ENCODE measurements at regions not wholly inside any gene's neighbourhood (a gene's known extent, or its start where the extent isn't known, plus 50 kb on each side); places are given as distances from the start of the nearest gene placed in this dataset.

- DNase-seq: no peak
- intact Hi-C loops (cut with DNase I): no loop called here
- ATAC-seq (ENCODE audit: poor library complexity): no peak
Measured at GRCh38 chr14:71668186-71668912, 263.9 kb upstream of the RGS6 start.

DNA sequence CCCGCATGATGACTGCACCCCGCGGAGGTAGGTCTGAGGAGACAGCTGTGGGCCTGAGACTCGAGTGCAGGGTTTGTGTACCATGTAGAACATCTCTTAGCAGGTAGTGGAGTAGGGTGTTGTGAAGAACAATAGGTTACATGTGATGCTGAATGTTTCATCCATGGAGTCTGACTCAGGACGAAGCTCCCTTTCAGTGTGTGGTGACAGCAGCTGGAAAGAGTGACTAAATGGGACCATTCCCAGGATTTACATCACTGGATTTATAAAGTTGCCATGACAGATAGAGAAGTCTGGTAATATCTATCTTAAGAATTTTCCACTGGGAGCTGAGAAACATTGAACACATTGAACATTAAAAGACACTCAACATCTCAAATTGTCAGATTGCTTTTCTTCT, 259.6 kb upstream of the RGS6 start:
- no peak for ATAC-seq (ENCODE audit: poor library complexity)
- intact Hi-C loops (cut with DNase I): no loop called here
- no peak for DNase-seq

- ATAC-seq (ENCODE audit: poor library complexity): no peak
- intact Hi-C loops (cut with DNase I): no loop called here
Measured at GRCh38 chr14:71675126-71675899, 256.9 kb upstream of the RGS6 start.

DNA sequence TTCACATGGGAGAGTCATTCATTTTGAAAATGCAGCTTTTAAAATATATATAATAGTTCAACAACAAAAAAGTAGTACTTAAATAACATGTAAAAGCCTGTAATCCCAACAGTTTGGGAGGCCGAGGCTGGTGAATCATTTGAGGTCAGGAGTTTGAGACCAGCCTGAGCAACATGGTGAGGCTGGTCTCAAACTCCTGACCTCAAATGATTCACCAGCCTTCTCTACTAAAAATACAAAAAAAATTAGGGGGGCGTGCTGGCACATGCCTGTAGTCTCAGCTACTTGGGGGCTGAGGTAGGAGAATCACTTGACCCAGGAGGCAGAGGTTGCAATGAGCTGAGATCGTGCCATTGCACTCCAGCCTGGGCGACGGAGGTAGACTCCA, 256.3 kb upstream of the RGS6 start:
- intact Hi-C loops (cut with DNase I): no loop called here
- ATAC-seq (ENCODE audit: poor library complexity) (no peak), DNase-seq (no peak)

More at GRCh38 chr14:71675126-71675899, 256.9 kb upstream of the RGS6 start:
- no peak for DNase-seq

- no peak for DNase-seq
- no peak for ATAC-seq (ENCODE audit: poor library complexity)
- intact Hi-C loops (cut with DNase I): no loop called here
Measured at GRCh38 chr14:71680736-71681387, 251.4 kb upstream of the RGS6 start.

DNA sequence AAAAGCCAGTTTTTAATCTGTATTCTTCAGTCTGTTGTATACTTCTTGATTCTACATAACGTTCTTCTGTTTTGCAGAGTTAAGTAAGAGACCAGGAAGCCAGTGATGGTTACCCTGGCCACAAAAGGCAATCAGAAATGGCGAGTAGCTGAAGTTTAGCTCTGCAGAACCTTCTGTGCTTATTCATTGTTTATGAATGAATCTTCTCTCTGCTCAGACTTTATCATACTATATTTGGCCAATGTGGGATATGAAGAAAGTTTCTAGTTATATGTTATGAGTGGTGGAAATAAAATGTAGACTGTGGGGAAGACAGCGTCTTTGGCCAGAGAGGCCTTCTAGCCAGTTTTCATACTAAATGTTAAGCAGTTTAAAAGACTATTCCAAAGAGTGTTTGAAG, 249.9 kb upstream of the RGS6 start:
- intact Hi-C loops (cut with DNase I): no loop called here
- no peak for ATAC-seq (ENCODE audit: poor library complexity)
- no peak for DNase-seq

GRCh38 chr14:71684323-71684722, 247.9 kb upstream of the RGS6 start:
- no peak for DNase-seq

DNA sequence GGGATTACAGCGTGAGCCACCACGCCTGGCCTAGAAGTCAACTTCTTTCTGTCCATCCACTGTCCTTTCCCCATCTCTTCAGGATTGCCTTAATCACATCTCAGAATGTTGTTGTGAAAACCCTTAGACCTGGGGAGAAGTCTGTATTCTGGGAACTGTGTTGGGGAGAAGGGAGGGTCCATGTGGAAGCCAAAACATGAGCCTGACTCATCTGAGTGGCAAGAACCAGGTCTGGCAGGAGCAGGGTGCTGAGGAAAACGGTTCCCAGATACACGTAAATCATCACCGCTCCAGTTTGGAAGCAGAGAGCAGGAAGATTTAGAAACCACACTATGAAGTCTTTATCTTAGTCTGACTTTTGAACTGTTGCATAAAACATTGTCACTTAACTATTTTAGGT, 245.6 kb upstream of the RGS6 start:
- DNase-seq (no peak), ATAC-seq (ENCODE audit: poor library complexity) (no peak)
- intact Hi-C loops (cut with DNase I): no loop called here

More at GRCh38 chr14:71684323-71684722, 247.9 kb upstream of the RGS6 start:
- no peak for ATAC-seq (ENCODE audit: poor library complexity)
- intact Hi-C loops (cut with DNase I): no loop called here

GRCh38 chr14:71687166-71687831, 244.9 kb upstream of the RGS6 start:
- intact Hi-C loops (cut with DNase I): no loop called here
- no peak for ATAC-seq (ENCODE audit: poor library complexity)
- no peak for DNase-seq

DNA sequence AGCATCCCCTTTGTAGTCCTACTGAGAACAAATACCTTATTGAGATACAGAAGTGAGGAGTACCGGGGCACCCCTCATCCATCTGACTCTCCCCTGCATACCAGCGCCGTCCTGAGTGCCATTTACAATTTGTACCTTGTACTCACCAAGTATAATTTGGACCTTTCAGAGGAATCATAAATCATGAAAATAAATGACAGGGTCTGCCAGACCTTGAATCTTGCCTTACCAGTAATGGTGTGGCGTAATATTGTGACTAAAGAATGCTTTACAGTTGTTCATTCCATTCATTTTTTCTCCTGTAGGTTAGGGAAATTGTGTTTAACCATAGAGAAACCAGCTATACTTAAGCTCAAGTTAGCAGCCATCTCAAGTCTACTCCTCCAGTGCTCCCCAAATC, 243.7 kb upstream of the RGS6 start:
- intact Hi-C loops (cut with DNase I): no loop called here
- DNase-seq (no peak), ATAC-seq (ENCODE audit: poor library complexity) (no peak)

DNA sequence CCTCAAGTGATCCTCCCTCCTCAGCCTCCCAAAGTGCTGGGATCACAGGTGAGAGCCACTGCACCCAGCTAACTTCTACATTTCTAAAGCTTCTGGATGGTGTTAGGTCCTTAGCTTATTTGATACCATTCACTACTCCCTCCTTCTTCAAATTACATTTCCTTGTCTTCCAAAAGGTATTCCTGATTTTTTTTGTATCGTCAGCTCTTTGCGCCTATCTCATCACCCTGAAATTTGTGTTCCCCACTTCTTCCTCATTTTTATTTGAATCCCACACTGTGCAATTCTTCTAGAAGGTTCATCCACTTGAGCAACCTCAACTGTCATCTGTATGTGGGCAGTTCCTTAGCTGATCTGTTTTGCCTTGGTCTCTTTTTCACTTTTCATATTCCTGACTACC, 241.8 kb upstream of the RGS6 start:
- intact Hi-C loops (cut with DNase I): no loop called here

GRCh38 chr14:71692496-71692895, 239.7 kb upstream of the RGS6 start:
- no peak for ATAC-seq (ENCODE audit: poor library complexity)
- no peak for DNase-seq
- intact Hi-C loops (cut with DNase I): no loop called here

More for the DNA sequence above, 241.8 kb upstream of the RGS6 start:
- DNase-seq (no peak), ATAC-seq (ENCODE audit: poor library complexity) (no peak)

- intact Hi-C loops (cut with DNase I): no loop called here
- DNase-seq: no peak
- ATAC-seq (ENCODE audit: poor library complexity): no peak
Measured at GRCh38 chr14:71693381-71693780, 238.8 kb upstream of the RGS6 start.

DNA sequence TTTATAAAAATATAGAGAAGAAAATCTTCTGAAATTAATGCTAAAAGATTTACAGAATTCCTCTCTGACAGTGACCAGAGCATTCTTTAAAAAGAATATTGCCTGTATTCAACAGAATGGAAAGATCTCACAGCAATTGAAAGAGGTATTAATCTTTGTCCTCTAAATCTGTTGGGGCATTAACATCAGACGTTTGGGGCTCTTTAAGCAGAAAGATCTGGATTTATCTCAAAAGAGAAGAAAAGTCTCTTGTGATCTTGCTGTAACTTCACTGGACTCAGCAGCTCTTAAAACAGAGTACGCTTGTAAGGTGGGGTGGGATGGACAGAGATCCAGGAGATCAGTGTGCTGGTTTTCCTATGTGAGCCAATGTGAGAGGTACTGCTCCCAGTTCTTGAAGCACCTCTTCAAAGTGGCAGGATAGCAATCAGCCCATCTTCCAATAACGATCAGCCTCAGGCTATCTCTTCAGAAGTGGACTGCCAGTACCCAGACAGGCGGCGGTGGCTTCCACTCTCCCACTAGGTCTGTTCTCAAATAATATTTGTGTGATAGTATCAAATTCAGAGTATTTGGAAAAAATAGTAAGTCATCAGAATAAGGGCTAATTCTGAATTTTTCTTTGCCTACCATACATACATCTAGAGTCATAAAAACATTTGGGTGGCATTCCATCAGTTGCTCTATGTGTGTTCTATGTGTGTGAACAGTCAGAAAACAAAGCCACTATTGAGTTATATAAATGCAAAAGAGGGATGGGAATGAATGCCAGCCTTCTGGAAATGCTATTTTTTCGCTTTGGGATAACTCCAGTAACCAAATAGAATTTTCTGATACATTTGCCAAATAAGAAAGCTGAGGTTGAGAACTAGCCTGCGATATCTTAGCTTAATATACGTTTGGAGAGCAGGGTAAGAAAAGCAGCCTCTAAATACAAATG, 237.4 kb upstream of the RGS6 start:
- no peak for ATAC-seq (ENCODE audit: poor library complexity)
- intact Hi-C loops (cut with DNase I): no loop called here

DNA sequence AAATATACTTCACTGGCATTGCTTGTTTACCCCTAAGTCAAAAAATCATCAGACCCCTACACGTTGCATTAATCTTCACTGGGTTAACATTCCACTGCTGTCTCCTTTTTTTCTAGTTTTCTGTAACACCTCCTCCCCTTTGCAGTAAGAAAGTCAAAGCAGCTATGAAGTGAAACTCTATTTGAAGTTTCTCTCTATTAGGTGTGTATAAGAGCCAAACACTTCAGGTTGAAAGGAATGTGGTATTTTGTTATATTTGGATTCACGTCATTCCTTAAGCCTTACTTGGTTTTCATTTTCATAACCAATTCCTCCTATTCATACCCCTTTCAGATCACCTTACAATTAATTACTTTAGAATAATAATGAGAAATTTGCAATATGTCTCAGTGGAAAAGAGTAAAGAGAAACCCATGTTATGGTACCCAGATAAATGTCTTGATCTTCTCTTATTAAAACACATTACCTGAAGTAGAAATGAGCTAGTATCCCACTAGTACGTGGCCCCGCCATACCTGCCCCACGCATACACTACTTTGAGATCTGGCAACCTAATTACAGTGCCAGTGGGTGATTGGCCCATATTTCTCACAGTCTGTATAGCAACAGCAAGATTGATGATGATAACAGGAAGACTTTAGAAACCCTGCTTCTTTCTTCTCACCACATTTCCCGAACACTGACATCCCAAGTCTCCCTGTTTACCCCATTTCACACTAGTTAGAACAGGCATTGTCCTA, 236.4 kb upstream of the RGS6 start:
- DNase-seq (no peak), ATAC-seq (ENCODE audit: poor library complexity) (no peak)
- intact Hi-C loops (cut with DNase I): no loop called here

More for the DNA sequence above, 237.4 kb upstream of the RGS6 start:
- DNase-seq: no peak

- intact Hi-C loops (cut with DNase I): no loop called here
- no peak for ATAC-seq (ENCODE audit: poor library complexity)
- DNase-seq: no peak
Measured at GRCh38 chr14:71698027-71698426, 234.2 kb upstream of the RGS6 start.

DNA sequence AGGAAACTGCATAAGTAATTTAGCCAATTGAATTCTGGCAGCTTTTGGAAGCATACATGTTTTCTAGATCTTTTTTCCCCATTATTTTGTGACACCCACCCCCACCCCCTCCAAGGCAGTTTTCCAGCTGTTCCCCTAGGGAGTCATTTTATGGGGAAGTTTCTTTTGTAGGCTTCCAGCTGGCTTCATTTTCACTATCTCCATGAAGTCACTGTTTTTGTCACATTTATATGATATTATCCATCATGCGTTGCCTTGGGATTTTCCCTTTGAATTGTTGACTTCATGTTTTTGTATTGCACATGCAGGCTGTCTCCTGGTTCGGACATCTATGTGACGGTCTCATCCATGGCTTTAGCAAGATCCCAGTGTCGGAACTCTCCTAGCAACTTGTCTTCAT, 233.6 kb upstream of the RGS6 start:
- intact Hi-C loops (cut with DNase I): no loop called here
- ATAC-seq (ENCODE audit: poor library complexity) (no peak), DNase-seq (no peak)

GRCh38 chr14:71701990-71702389, 230.2 kb upstream of the RGS6 start:
- ATAC-seq (ENCODE audit: poor library complexity) (no peak), DNase-seq (no peak)
- intact Hi-C loops (cut with DNase I): no loop called here

All from Right ventricle myocardium superior (tissue), 1 donor.